ENCODE measurements at regions not wholly inside any gene's neighbourhood (a gene's known extent, or its start where the extent isn't known, plus 50 kb on each side); places are given as distances from the start of the nearest gene placed in this dataset.

- Histone ChIP-seq H4K20me1 (ENCODE audit: insufficient read depth) (peaks cover 6% of the 10 kb centered on the region; the same call in 1 of the 2 replicates), H3K27ac (no peak overlapping the region), H3K79me2 (ENCODE audit: low read depth) (no peaks in the 10 kb centered on the region), H3K36me3 (ENCODE audit: low read depth) (peaks cover 29% of the 10 kb centered on the region), H3K9me2 (ENCODE audit: insufficient read depth) (no peaks in the 10 kb centered on the region), H2AFZ (no peak overlapping the region), H3K4me3 (no peak overlapping the region), H3K27me3 (ENCODE audit: insufficient read depth, low read depth) (no peaks in the 10 kb centered on the region), H3K9me3 (ENCODE audit: insufficient read depth, low read depth) (no peaks in the 10 kb centered on the region), H3K4me2 (no peak overlapping the region), H3F3A (ENCODE audit: insufficient read depth, low read depth) (peaks cover 8% of the 10 kb centered on the region), H3K4me1 (replicated peaks; ENCODE audit: insufficient read depth) (no peaks in the 10 kb centered on the region)
- ChIA-PET POLR2A (ENCODE audit: unreplicated experiment) (no interaction called here), CTCF (no interaction called here)
- intact Hi-C loops (cut with micrococcal nuclease; ENCODE audit: unreplicated experiment) = no loop called here
- DNase-seq = no peak
- no TSS peak for BruUV-seq (replicated peaks)
- TF ChIP-seq EZH2 (IDR thresholded peaks at IDR 0.05; ENCODE audit: low read depth) (no peak), CTCF (conservative IDR thresholded peaks at IDR 0.05) (no peak)
These were observed 206.2 kb upstream of the RGS6 start for GRCh38 chr14:71725922-71726579.

DNA sequence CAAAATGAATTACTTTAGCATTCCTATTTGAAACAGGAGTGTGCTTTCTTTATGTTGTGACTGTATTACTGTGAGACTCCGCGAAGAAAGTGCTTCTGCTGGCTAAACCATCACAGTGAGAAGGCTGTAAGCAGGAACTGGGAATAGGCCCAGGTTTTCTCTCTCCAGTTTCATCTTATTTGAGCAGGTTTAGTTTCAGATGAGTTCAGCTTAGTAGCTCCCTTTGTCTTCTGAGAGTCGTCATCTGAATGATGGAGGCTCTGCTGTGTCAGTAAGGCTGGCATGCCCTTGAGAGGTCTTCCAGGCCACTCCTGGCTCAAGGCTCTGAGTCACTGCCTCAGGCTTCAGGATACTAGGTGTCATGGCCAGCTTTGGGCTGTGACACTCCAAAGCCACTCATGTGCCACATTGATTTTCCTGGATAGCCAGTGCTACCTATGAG lies 205.6 kb upstream of the RGS6 start:
- ChIA-PET CTCF (no interaction called here), POLR2A (ENCODE audit: unreplicated experiment) (no interaction called here)
- peaks cover 8% of the 10 kb centered on the region for H3F3A ChIP-seq (ENCODE audit: insufficient read depth, low read depth)
- no peak overlapping the region for H3K27ac ChIP-seq
- intact Hi-C loops (cut with micrococcal nuclease; ENCODE audit: unreplicated experiment) = no loop called here
- H3K4me3 ChIP-seq = no peak overlapping the region
- no peaks in the 10 kb centered on the region for H3K4me1 ChIP-seq (replicated peaks; ENCODE audit: insufficient read depth)
- TF ChIP-seq CTCF (conservative IDR thresholded peaks at IDR 0.05) (no peak), EZH2 (IDR thresholded peaks at IDR 0.05; ENCODE audit: low read depth) (no peak)
- no peaks in the 10 kb centered on the region for H3K9me2 ChIP-seq (ENCODE audit: insufficient read depth)
- peaks cover under 1% of the 10 kb centered on the region; the same call in 1 of the 2 replicates for H4K20me1 ChIP-seq (ENCODE audit: insufficient read depth)
- no peak overlapping the region for H3K4me2 ChIP-seq
- H3K27me3 ChIP-seq (ENCODE audit: insufficient read depth, low read depth) = no peaks in the 10 kb centered on the region
- DNase-seq = no peak
- no TSS peak for BruUV-seq (replicated peaks)
- H3K9me3 ChIP-seq (ENCODE audit: insufficient read depth, low read depth) = no peaks in the 10 kb centered on the region
- no peaks in the 10 kb centered on the region for H3K79me2 ChIP-seq (ENCODE audit: low read depth)
- peaks cover 29% of the 10 kb centered on the region for H3K36me3 ChIP-seq (ENCODE audit: low read depth)
- H2AFZ ChIP-seq = no peak overlapping the region

GRCh38 chr14:71728386-71728785 lies 203.8 kb upstream of the RGS6 start:
- no TSS peak for BruUV-seq (replicated peaks)
- POLR2A ChIA-PET (ENCODE audit: unreplicated experiment) = no interaction called here
- no peak for DNase-seq

More at GRCh38 chr14:71728386-71728785, 203.8 kb upstream of the RGS6 start:
- H3K36me3 ChIP-seq (ENCODE audit: low read depth) = peaks cover 30% of the 10 kb centered on the region
- H4K20me1 ChIP-seq (ENCODE audit: insufficient read depth) = no peaks in the 10 kb centered on the region; the same call in 1 of the 2 replicates
- H3K79me2 ChIP-seq (ENCODE audit: low read depth) = no peaks in the 10 kb centered on the region
- peaks cover 8% of the 10 kb centered on the region for H3F3A ChIP-seq (ENCODE audit: insufficient read depth, low read depth)
- CTCF ChIA-PET = no interaction called here
- no peak overlapping the region for H3K4me2 ChIP-seq
- TF ChIP-seq EZH2 (IDR thresholded peaks at IDR 0.05; ENCODE audit: low read depth) (no peak), CTCF (conservative IDR thresholded peaks at IDR 0.05) (no peak)
- no peaks in the 10 kb centered on the region for H3K27me3 ChIP-seq (ENCODE audit: insufficient read depth, low read depth)
- no peak overlapping the region for H3K27ac ChIP-seq
- intact Hi-C loops (cut with micrococcal nuclease; ENCODE audit: unreplicated experiment) = no loop called here
- H3K4me3 ChIP-seq = no peak overlapping the region
- H3K9me3 ChIP-seq (ENCODE audit: insufficient read depth, low read depth) = no peaks in the 10 kb centered on the region
- H3K4me1 ChIP-seq (replicated peaks; ENCODE audit: insufficient read depth) = no peaks in the 10 kb centered on the region
- no peak overlapping the region for H2AFZ ChIP-seq
- no peaks in the 10 kb centered on the region for H3K9me2 ChIP-seq (ENCODE audit: insufficient read depth)

Data from PC-9 (cell line).